ENCODE measurements at regions not wholly inside any gene's neighbourhood (a gene's known extent, or its start where the extent isn't known, plus 50 kb on each side); places are given as distances from the start of the nearest gene placed in this dataset.

DNA sequence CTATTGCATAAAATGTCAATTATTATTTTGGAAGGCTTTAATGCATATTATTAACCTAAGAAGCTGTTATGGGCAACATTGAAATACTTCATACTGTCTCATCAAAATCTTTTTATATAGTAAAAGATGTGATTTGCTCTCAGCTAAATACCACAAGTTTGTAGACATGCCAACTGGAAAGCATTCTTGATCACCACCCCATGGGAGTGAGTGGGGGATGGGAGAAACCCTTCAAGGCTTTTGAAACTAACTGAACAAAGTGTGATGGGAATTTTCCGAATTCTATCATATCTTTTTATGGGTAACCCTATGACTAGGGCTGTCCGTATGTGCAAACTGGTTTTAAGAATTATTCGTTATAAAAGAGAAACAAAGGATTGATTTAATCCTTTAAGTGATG lies 377.3 kb upstream of the JAG1 start:
- TF ChIP-seq, protein P1, sequence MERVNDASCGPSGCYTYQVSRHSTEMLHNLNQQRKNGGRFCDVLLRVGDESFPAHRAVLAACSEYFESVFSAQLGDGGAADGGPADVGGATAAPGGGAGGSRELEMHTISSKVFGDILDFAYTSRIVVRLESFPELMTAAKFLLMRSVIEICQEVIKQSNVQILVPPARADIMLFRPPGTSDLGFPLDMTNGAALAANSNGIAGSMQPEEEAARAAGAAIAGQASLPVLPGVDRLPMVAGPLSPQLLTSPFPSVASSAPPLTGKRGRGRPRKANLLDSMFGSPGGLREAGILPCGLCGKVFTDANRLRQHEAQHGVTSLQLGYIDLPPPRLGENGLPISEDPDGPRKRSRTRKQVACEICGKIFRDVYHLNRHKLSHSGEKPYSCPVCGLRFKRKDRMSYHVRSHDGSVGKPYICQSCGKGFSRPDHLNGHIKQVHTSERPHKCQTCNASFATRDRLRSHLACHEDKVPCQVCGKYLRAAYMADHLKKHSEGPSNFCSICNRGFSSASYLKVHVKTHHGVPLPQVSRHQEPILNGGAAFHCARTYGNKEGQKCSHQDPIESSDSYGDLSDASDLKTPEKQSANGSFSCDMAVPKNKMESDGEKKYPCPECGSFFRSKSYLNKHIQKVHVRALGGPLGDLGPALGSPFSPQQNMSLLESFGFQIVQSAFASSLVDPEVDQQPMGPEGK (CRISPR knock-in tag; IDR thresholded peaks at IDR 0.05; ENCODE audit: borderline replicate concordance) = no peak
- no peak for TF ChIP-seq ARNTL (CRISPR knock-in tag; IDR thresholded peaks at IDR 0.05; ENCODE audit: borderline replicate concordance, low read depth)
- TF ChIP-seq, protein P2, sequence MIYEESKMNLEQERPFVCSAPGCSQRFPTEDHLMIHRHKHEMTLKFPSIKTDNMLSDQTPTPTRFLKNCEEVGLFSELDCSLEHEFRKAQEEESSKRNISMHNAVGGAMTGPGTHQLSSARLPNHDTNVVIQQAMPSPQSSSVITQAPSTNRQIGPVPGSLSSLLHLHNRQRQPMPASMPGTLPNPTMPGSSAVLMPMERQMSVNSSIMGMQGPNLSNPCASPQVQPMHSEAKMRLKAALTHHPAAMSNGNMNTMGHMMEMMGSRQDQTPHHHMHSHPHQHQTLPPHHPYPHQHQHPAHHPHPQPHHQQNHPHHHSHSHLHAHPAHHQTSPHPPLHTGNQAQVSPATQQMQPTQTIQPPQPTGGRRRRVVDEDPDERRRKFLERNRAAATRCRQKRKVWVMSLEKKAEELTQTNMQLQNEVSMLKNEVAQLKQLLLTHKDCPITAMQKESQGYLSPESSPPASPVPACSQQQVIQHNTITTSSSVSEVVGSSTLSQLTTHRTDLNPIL (CRISPR knock-in tag; IDR thresholded peaks at IDR 0.05; ENCODE audit: low read depth) = no peak
- TF ChIP-seq ZFP30 (CRISPR knock-in tag; IDR thresholded peaks at IDR 0.05) = no peak
- TF ChIP-seq GLIS3 (CRISPR knock-in tag; IDR thresholded peaks at IDR 0.05) = no peak
- no peak for TF ChIP-seq RARB (CRISPR knock-in tag; IDR thresholded peaks at IDR 0.05)
- TF ChIP-seq SNAI2 (CRISPR knock-in tag; IDR thresholded peaks at IDR 0.05) = no peak
- no peak for TF ChIP-seq BACH2 (CRISPR knock-in tag; IDR thresholded peaks at IDR 0.05; ENCODE audit: borderline replicate concordance)
- TF ChIP-seq CSDC2 (CRISPR knock-in tag; IDR thresholded peaks at IDR 0.05) = no peak
